ENCODE measurements at regions not wholly inside any gene's neighbourhood (a gene's known extent, or its start where the extent isn't known, plus 50 kb on each side); places are given as distances from the start of the nearest gene placed in this dataset.
A peak's percentile ranks its signal among the peaks of the same experiment; 100 is the strongest.

DNA sequence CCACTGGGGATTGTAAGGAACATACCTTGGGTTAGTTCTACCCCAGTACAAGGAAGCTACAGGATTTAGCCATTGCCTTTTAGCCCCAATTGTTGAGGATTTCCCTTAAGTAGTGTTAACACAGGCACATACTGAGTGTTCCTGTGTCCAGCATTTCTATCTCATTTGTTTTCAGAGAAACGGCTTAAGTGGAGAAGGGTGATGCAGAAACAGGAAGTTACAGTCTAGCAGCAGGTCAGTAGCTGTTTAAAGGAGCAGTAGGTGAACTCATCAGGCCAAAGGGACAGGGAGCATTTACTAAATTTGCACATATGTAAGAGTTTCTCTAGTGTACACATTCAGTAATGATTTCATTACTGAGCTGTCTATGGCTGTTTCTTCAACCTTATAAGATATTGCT lies 644.2 kb upstream of the GJE1 start:
- no peaks in the 10 kb centered on the region for H4K20me1 ChIP-seq (ENCODE audit: insufficient read depth, low read length)
- H3K9me2 ChIP-seq (ENCODE audit: low read depth, low read length): no peaks in the 10 kb centered on the region
- H3K4me2 ChIP-seq (ENCODE audit: low read length): peak overlapping the region; percentile 55
- H2AFZ ChIP-seq (ENCODE audit: low read length): peak overlapping the region; percentile 96
- H3K4me1 ChIP-seq (ENCODE audit: insufficient read depth, low read length, severe bottlenecking): peaks cover 43% of the 10 kb centered on the region
- H3F3A ChIP-seq (ENCODE audit: insufficient read depth, low read length): no peaks in the 10 kb centered on the region; the same call in 1 of the 2 replicates
- H3K27me3 ChIP-seq (ENCODE audit: insufficient read depth, low read length): no peaks in the 10 kb centered on the region
- TF ChIP-seq EZH2 (IDR thresholded peaks at IDR 0.05; ENCODE audit: borderline replicate concordance, low read length): no peak
- TF ChIP-seq, protein P1, sequence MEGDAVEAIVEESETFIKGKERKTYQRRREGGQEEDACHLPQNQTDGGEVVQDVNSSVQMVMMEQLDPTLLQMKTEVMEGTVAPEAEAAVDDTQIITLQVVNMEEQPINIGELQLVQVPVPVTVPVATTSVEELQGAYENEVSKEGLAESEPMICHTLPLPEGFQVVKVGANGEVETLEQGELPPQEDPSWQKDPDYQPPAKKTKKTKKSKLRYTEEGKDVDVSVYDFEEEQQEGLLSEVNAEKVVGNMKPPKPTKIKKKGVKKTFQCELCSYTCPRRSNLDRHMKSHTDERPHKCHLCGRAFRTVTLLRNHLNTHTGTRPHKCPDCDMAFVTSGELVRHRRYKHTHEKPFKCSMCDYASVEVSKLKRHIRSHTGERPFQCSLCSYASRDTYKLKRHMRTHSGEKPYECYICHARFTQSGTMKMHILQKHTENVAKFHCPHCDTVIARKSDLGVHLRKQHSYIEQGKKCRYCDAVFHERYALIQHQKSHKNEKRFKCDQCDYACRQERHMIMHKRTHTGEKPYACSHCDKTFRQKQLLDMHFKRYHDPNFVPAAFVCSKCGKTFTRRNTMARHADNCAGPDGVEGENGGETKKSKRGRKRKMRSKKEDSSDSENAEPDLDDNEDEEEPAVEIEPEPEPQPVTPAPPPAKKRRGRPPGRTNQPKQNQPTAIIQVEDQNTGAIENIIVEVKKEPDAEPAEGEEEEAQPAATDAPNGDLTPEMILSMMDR (IDR thresholded peaks at IDR 0.05; ENCODE audit: low read length): no peak
- H3K9ac ChIP-seq (ENCODE audit: low read length): peak overlapping the region; percentile 51
- no peaks in the 10 kb centered on the region for H3K79me2 ChIP-seq (ENCODE audit: insufficient read depth, low read length)
- H3K27ac ChIP-seq (ENCODE audit: low read depth, low read length, poor library complexity, severe bottlenecking): peak overlapping the region; percentile 80
- H3K9me3 ChIP-seq (ENCODE audit: low read length): peaks cover 6% of the 10 kb centered on the region; the same call in 1 of the 2 replicates
- H3K4me3 ChIP-seq (ENCODE audit: low read depth, low read length, poor library complexity, severe bottlenecking): peak overlapping the region; percentile 27
- no peaks in the 10 kb centered on the region for H3K36me3 ChIP-seq (ENCODE audit: insufficient read depth, low read length)

- Histone ChIP-seq H3K79me2 (ENCODE audit: insufficient read depth, low read length) (no peaks in the 10 kb centered on the region), H3K9ac (ENCODE audit: low read length) (no peak overlapping the region)
- TF ChIP-seq EZH2 (IDR thresholded peaks at IDR 0.05; ENCODE audit: borderline replicate concordance, low read length): no peak
- TF ChIP-seq, protein P1 (IDR thresholded peaks at IDR 0.05; ENCODE audit: low read length): no peak
These were observed 645.8 kb upstream of the GJE1 start for GRCh38 chr6:141486942-141487341.

GRCh38 chr6:141484711-141485110 lies 648.0 kb upstream of the GJE1 start:
- Histone ChIP-seq H2AFZ (ENCODE audit: low read length) (peak overlapping the region; percentile 68; the same call in 1 of the 2 replicates), H3K4me1 (ENCODE audit: insufficient read depth, low read length, severe bottlenecking) (peaks cover 65% of the 10 kb centered on the region), H3K4me2 (ENCODE audit: low read length) (peak overlapping the region; percentile 52), H3K27ac (ENCODE audit: low read depth, low read length, poor library complexity, severe bottlenecking) (peak overlapping the region; percentile 88), H3K9me2 (ENCODE audit: low read depth, low read length) (no peaks in the 10 kb centered on the region), H3K27me3 (ENCODE audit: insufficient read depth, low read length) (no peaks in the 10 kb centered on the region), H3F3A (ENCODE audit: insufficient read depth, low read length) (no peaks in the 10 kb centered on the region; the same call in 1 of the 2 replicates), H3K9me3 (ENCODE audit: low read length) (peaks cover 6% of the 10 kb centered on the region), H3K9ac (ENCODE audit: low read length) (peak overlapping the region; percentile 8; the same call in 1 of the 2 replicates), H4K20me1 (ENCODE audit: insufficient read depth, low read length) (no peaks in the 10 kb centered on the region), H3K36me3 (ENCODE audit: insufficient read depth, low read length) (no peaks in the 10 kb centered on the region; the same call in 1 of the 2 replicates), H3K4me3 (ENCODE audit: low read depth, low read length, poor library complexity, severe bottlenecking) (peak overlapping the region; percentile 21), H3K79me2 (ENCODE audit: insufficient read depth, low read length) (no peaks in the 10 kb centered on the region)
- TF ChIP-seq EZH2 (IDR thresholded peaks at IDR 0.05; ENCODE audit: borderline replicate concordance, low read length): no peak
- TF ChIP-seq, protein P1 (IDR thresholded peaks at IDR 0.05; ENCODE audit: low read length): no peak

More at GRCh38 chr6:141486942-141487341, 645.8 kb upstream of the GJE1 start:
- no peak overlapping the region for H3K4me2 ChIP-seq (ENCODE audit: low read length)
- H3K9me2 ChIP-seq (ENCODE audit: low read depth, low read length): no peaks in the 10 kb centered on the region
- H3F3A ChIP-seq (ENCODE audit: insufficient read depth, low read length): no peaks in the 10 kb centered on the region; the same call in 1 of the 2 replicates
- H2AFZ ChIP-seq (ENCODE audit: low read length): no peak overlapping the region
- no peaks in the 10 kb centered on the region for H4K20me1 ChIP-seq (ENCODE audit: insufficient read depth, low read length)
- peaks cover 6% of the 10 kb centered on the region; the same call in 1 of the 2 replicates for H3K9me3 ChIP-seq (ENCODE audit: low read length)
- no peaks in the 10 kb centered on the region for H3K27me3 ChIP-seq (ENCODE audit: insufficient read depth, low read length)
- peak overlapping the region; percentile 80 for H3K27ac ChIP-seq (ENCODE audit: low read depth, low read length, poor library complexity, severe bottlenecking)
- peaks cover 58% of the 10 kb centered on the region for H3K4me1 ChIP-seq (ENCODE audit: insufficient read depth, low read length, severe bottlenecking)
- H3K36me3 ChIP-seq (ENCODE audit: insufficient read depth, low read length): no peaks in the 10 kb centered on the region
- H3K4me3 ChIP-seq (ENCODE audit: low read depth, low read length, poor library complexity, severe bottlenecking): no peak overlapping the region
